SK-N-MC (cell line): ENCODE measurements at regions not wholly inside any gene's neighbourhood (a gene's known extent, or its start where the extent isn't known, plus 50 kb on each side); places are given as distances from the start of the nearest gene placed in this dataset.
"Not testable (repeated sequence)": the region's sequence is repeated elsewhere in the genome, so short reads cannot be mapped to it uniquely, and the experiment has no call there.

Source experiments
- DNase-seq: peaks from one replicate; pipeline ENCODE4 v3.0.0-alpha.2; 2011; ENCODE audit warnings: low read depth, low spot score
- H3K27ac ChIP-seq: fragments of 200-600 bp; sonication (generic); 2 replicates; pipeline ENCODE4 v1.5.1; 2016; ENCODE audit warnings: mixed run types
- H3K36me3 ChIP-seq: fragments of 200-600 bp; sonication (generic); 2 replicates; pipeline ENCODE4 v1.6.1; 2017; ENCODE audit warnings: antibody characterized with exemption, low read length, mixed read lengths; ENCODE audit not compliant: insufficient read depth
- H3K4me3 ChIP-seq: fragments of 200-600 bp; sonication (generic); 2 replicates; pipeline ENCODE4 v1.5.1; 2016
- H3K9ac ChIP-seq: fragments of 200-600 bp; sonication (generic); 2 replicates; pipeline ENCODE4 v1.8.0; 2017; ENCODE audit warnings: mixed run types, mixed read lengths; ENCODE audit not compliant: insufficient read length
- H3K9me3 ChIP-seq: fragments of 200-600 bp; sonication (generic); 2 replicates; pipeline ENCODE4 v1.6.1; 2017; ENCODE audit warnings: low read depth, mild to moderate bottlenecking, antibody characterized with exemption, low read length, moderate library complexity, mixed read lengths
- EZH2 ChIP-seq: fragments of 200-600 bp; sonication (generic); IDR thresholded peaks from one replicate; pipeline ENCODE4 v1.6.1; 2017; ENCODE audit warnings: antibody characterized with exemption
- FOXP2 ChIP-seq: optimal IDR thresholded peaks from 2 replicates; pipeline ENCODE3; 2011; ENCODE audit warnings: mild to moderate bottlenecking, moderate library complexity; ENCODE audit not compliant: insufficient read depth; ENCODE audit errors: extremely low read length, control extremely low read depth
- POLR2AphosphoS5 ChIP-seq: IDR thresholded peaks from 2 replicates; pipeline ENCODE4 v1.6.1; 2012; ENCODE audit warnings: mild to moderate bottlenecking, low read depth, low read length, borderline replicate concordance

DNA sequence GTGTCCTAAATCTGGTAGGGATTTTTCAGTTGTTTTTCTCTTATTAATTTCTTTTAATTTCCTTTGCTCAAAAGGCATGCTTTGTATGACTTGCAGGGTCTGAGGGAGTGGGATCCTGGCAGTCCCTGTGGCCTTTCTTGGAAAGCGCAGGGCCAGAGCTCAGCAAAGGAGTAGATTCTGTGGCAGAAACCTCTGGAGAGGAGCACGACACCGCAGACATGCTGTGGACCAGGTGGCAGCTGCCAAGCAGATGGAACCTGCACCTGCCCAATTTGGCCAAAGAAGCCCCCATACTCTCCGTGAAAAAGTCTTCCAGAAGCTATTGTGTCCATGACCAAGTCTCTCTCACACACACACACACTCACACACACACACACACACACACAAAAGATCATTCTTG, 78.9 kb upstream of the FGF3 start:
- no peak for TF ChIP-seq FOXP2
- no peak for TF ChIP-seq EZH2
- TF ChIP-seq POLR2AphosphoS5, result no peak
- Histone ChIP-seq H3K9me3 (no peaks in the 10 kb centered on the region), H3K4me3 (no peak overlapping the region), H3K27ac (no peak overlapping the region), H3K36me3 (no peaks in the 10 kb centered on the region), H3K9ac (no peak overlapping the region)
- no peak for DNase-seq

DNA sequence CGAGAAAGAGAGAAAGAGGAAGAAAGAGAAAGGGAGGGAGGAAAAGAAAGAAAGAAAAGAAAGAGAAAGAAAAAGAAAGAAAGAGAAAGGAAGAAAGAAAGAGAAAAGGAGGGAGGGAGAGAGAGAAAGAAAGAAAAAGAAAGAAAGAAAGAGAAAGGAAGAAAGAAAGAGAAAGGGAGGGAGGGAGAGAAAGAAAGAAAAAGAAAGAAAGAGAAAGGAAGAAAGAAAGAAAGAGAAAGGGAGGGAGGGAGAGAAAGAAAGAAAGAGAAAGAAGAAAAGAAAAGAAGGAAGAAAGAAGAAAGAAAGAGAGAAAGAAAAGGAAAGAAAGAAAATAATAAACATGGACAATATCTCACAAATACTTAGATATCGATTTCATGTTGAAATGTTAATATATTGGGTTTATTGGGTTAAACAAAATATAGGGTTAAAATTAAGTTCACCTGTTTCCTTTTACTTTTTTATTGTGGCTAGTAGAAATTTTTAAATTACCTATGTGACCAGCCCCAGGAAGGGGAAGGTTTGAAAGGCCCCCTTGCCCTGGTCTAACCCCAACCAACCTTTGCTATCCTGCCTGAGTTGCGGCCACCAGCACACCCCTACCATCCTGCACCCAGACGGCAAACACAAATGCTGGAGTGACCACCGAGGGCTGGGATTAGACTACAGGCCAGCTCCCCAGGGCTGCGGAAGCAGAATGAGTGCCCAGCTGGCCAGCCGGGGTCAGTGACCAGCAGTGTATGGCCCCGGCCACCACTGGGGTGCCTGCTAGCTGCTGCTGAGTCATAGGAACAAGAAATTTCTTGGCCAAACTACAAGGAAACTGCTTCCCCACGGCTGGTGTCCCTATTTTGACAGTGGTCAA, 81.0 kb upstream of the FGF3 start:
- TF ChIP-seq POLR2AphosphoS5, result no peak
- TF ChIP-seq FOXP2, result no peak
- no peak for TF ChIP-seq EZH2
- H3K9ac ChIP-seq, result no peak overlapping the region
- H3K36me3 ChIP-seq, result no peaks in the 10 kb centered on the region
- no peak for DNase-seq
- no peaks in the 10 kb centered on the region for H3K9me3 ChIP-seq
- no peak overlapping the region for H3K27ac ChIP-seq
- H3K4me3 ChIP-seq, result no peak overlapping the region

DNA sequence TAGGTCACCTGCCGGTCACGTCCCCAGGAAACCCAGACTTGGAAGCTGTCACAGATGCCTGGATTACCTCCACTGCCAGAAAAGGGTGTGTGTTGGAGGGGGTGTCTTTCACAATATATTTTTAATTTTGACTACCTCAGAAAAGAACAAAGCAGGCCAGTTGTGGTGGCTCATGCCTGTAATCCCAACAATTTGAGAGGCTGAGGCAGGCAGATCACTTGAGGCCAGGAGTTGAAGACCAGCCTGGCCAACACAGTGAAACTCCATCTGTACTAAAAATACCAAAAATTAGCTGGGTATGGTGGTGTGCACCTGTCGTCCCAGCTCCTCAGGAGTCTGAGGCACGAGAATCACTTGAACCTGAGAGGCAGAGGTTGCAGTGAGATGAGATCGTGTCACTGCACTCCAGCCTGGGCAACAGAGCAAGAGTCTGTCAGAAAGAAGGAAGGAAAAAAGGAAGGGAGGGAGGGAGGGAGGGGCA, 81.6 kb upstream of the FGF3 start:
- DNase-seq, H3K9ac ChIP-seq, H3K9me3 ChIP-seq, H3K27ac ChIP-seq, H3K36me3 ChIP-seq, H3K4me3 ChIP-seq: not testable (repeated sequence)

DNA sequence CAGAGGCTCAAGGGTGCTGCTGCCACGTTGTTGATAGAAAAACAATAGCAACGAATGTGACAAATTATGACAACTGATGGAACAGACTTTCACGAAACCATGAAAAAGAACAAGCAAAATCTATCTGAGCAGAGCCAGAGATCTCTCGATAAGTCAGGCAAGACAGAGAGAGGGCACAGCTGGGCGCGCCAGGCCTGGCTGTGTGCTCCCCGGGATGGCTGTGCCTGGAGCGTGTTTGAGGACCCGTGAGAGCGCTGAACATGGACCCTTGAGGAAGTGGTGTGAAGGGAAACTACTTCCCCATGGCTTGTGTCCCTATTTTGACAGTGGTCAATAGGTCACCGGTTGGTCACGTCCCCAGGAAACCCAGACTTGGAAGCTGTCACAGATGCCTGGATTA, 83.1 kb upstream of the FGF3 start:
- Histone ChIP-seq H3K9me3 (no peaks in the 10 kb centered on the region), H3K36me3 (no peaks in the 10 kb centered on the region), H3K9ac (no peak overlapping the region), H3K27ac (no peak overlapping the region), H3K4me3 (no peak overlapping the region)
- TF ChIP-seq EZH2, result no peak
- TF ChIP-seq POLR2AphosphoS5, result no peak
- TF ChIP-seq FOXP2, result no peak
- no peak for DNase-seq

DNA sequence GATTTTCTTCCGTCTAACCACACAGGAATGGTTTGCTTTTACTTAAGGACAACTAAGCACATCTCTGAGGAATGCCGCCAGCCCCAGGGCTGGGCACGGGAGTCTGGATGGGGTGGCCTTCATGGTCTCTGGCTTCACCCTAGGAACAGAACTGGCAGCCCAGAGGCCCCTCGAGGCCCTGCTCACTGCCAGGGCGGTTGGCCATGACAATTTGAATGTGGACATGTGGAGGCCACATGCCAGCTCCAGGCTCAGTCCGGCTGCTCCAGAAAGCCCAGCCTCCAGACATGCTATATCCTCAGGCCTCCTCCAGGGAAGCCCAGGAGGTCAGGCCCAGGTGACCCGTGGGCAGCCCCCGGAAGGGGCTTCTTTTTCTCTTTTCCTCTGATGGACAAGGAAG, 84.0 kb upstream of the FGF3 start:
- Histone ChIP-seq H3K4me3 (no peak overlapping the region), H3K36me3 (no peaks in the 10 kb centered on the region), H3K9ac (no peak overlapping the region), H3K9me3 (no peaks in the 10 kb centered on the region), H3K27ac (no peak overlapping the region)
- no peak for DNase-seq
- TF ChIP-seq POLR2AphosphoS5, result no peak
- no peak for TF ChIP-seq FOXP2
- no peak for TF ChIP-seq EZH2

DNA sequence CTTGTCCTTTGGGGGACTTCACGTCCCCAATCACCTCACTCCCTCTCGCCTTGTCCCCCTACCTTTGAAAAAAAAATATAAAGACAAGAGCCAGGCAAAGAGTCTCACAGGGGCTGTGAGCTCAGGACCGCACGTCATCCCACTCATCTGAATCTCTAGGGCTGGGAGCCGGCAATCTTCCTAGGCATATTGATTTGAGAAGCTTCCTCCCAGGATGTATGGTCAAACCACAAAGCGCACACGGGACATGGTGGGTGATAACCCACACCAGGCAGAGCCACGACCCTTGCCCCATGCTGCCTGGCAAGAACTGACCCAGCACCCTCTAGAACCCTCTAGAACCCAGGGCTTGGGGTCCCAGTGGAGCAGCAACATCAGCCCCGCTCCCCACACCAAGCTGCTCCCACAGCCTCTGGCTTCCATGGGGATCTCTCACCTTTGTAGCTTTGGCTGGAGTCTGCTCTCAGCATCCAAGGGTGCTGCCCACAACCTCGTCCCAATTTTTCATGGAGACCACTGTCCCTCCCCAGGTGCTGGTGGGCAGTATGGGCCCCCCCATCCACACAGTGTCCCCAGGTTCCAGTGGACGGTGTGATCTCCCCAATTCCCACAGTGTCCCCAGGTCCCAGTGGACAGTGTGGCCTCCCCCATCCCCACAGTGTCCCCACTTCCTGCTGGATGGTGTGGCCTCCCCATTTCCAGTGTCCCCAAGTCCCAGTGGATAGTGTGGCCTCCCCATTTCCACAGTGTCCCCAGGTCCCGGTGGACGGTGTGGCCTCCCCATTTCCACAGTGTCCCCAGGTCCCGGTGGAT, 85.2 kb upstream of the FGF3 start:
- no peak overlapping the region for H3K4me3 ChIP-seq
- TF ChIP-seq FOXP2 (no peak), EZH2 (no peak), POLR2AphosphoS5 (no peak)
- H3K36me3 ChIP-seq, result no peaks in the 10 kb centered on the region
- no peak for DNase-seq
- H3K9ac ChIP-seq, result no peak overlapping the region
- no peaks in the 10 kb centered on the region for H3K9me3 ChIP-seq
- H3K27ac ChIP-seq, result no peak overlapping the region

DNA sequence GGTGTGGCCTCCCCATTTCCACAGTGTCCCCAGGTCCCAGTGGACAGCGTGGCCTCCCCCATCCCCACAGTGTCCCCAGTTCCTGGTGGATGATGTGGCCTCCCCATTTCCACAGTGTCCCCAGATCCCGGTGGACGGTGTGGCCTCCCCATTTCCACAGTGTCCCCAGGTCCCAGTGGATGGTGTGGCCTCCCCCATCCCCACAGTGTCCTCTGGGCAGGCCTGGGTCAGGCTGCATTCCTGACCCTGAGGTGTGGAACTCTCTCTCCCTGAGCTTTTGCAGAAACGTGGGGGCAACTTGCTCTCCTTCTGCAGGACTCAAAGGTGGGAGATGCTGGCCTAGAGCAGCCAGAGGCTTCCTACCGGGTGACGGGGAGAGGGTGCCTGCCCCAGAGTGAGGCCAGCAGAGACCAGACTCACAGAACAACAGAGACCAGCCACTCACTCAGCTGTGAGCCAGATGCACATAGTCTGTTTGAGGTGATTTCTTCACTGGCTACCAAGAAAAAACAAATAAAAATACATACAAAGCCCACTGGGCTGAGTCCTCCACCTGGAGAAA, 85.8 kb upstream of the FGF3 start:
- no peak for DNase-seq
- no peak overlapping the region for H3K9ac ChIP-seq
- H3K9me3 ChIP-seq, result no peaks in the 10 kb centered on the region
- H3K36me3 ChIP-seq, result no peaks in the 10 kb centered on the region
- no peak overlapping the region for H3K4me3 ChIP-seq
- no peak overlapping the region for H3K27ac ChIP-seq
- TF ChIP-seq EZH2 (no peak), POLR2AphosphoS5 (no peak), FOXP2 (no peak)

DNA sequence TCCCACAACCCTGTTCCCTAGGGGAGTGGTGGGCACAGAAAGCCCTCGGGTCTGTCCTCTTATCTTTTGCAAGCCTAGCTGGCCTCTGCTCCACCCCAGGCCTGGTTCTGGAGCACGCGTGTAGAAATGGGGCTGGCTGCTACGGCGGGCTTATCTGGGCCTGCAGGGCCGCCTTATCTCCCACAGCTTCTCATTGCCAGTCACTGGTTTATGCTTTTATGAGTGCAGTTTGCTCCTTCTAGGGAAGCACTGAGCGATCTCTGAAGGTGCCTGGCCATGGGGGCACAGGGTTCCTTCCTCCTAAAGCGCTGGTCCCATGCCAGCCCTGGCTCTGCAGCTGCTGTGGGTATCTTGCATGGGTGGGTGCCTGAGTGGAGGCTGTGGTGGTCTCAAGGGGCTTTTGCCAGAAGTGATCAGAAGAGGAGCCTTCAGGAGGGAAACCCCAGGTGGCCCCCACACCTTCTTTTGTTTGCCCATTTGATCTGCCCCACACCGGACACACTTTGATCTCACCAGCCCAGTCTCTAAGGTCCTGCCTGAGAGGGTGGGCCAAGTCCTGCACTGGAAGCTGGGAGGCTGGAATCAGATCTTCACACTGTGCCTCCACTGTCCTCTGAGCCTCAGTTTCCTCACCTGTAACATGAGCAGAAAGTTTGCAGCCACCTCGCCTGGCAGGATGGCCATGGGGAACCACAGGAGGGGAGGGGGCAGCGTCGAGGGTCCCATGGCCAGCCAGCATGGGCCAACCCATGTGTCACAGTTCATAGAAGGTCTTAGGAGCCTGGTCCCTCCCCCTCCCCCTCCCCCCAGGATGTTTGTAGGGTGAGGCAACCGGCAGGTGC, 86.6 kb upstream of the FGF3 start:
- no peak overlapping the region for H3K27ac ChIP-seq
- no peak for TF ChIP-seq EZH2
- TF ChIP-seq POLR2AphosphoS5, result no peak
- no peak for TF ChIP-seq FOXP2

More for the DNA sequence above, 86.6 kb upstream of the FGF3 start:
- Histone ChIP-seq H3K4me3 (no peak overlapping the region), H3K9me3 (no peaks in the 10 kb centered on the region), H3K36me3 (no peaks in the 10 kb centered on the region), H3K9ac (no peak overlapping the region)
- no peak for DNase-seq
